ENCODE measurements at regions not wholly inside any gene's neighbourhood (a gene's known extent, or its start where the extent isn't known, plus 50 kb on each side); places are given as distances from the start of the nearest gene placed in this dataset.
"Not testable (repeated sequence)": the region's sequence is repeated elsewhere in the genome, so short reads cannot be mapped to it uniquely, and the experiment has no call there.

- no peak for DNase-seq (ENCODE audit: low read depth in 2 of 2, low spot score in 1 of 2)
Observed at GRCh38 chr1:8228253-8228652, 89.7 kb upstream of the SLC45A1 start.

- DNase-seq (ENCODE audit: low read depth in 2 of 2, low spot score in 1 of 2): not testable (repeated sequence)
Observed at GRCh38 chr1:8227674-8228073, 90.2 kb upstream of the SLC45A1 start.

GRCh38 chr1:8226747-8227146 is 91.2 kb upstream of the SLC45A1 start:
- DNase-seq (ENCODE audit: low read depth in 2 of 2, low spot score in 1 of 2): no peak

- not testable (repeated sequence) for DNase-seq (ENCODE audit: low read depth in 2 of 2, low spot score in 1 of 2)
Observed at GRCh38 chr1:8226024-8226423, 91.9 kb upstream of the SLC45A1 start.

DNA sequence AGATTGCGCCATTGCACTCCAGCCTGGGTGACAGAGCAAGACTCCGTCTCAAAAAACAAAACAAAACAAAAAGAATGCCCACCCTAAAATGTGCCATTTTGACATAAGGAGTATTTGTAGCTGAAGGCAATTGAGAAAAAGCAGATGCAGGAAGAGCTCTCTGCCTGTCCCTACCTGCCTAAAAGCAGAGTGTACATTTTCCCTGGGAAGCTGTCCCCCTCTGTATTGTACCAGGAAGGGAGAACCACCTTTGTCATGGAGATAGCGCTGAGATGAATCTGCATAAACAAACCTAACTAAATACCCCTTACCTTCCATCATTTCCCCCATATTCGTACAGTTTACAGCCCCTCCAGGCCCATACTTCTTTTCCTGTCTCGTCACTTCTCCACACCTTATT is 94.4 kb upstream of the SLC45A1 start:
- DNase-seq (ENCODE audit: low read depth in 2 of 2, low spot score in 1 of 2): no peak

- DNase-seq (ENCODE audit: low read depth in 2 of 2, low spot score in 1 of 2): no peak
Observed at GRCh38 chr1:8222789-8223188, 95.1 kb upstream of the SLC45A1 start.

GRCh38 chr1:8219530-8219929 is 98.4 kb upstream of the SLC45A1 start:
- no peak for DNase-seq (ENCODE audit: low read depth in 2 of 2, low spot score in 1 of 2)

DNA sequence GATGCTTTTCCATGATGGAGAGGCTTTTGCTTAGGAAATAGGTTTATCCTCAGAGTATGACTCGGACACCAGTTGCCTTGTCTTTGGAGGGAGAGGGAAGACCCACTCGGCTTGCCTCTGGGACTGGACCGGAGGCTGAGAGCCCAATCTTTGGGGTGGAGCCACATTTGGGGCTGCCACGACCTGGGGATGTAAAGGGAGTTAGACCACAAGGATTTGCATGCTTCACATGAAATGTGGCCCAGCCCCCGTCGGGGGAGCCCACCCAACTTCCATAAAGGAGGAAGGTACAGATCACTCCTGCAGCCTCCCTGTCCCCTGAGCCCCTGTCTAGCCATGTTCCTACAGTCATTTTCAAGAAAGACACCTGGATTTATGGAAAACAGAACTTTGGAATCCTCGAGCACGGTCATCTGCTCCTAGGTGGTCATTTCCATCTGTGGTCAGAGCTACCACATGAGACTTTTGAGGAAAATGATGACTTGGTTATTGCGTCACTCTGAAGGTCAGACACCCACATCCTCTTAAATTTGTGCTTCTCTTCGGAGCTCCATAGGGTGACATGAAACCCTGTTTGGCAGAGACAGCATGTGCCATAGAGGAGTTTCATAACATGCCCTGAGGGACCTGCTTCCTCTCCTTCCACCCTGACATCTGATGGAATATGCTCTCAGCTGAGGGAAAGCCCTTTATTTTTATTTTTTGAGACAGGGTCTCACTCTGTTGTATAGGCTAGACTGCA is 99.4 kb upstream of the SLC45A1 start:
- DNase-seq (ENCODE audit: low read depth in 2 of 2, low spot score in 1 of 2): no peak

DNA sequence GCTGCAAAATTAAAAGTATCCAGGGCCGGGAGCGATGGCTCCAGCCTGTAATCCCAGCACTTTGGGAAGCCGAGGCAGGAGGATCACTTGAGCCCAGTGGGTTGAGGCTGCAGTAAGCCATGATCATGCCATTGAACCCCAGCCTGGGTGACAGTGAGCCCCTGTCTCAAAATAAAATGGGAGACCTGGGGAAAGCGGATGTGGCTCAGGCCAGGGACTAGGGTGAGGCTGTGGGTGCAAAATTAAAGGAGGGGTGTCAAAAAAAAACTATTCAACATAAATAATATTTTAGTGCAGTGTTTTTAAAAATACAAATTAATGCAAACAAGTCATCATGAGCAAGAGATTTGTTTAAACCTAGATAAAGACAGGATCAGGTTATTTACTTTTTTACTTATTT is 100.1 kb upstream of the SLC45A1 start:
- DNase-seq (ENCODE audit: low read depth in 2 of 2, low spot score in 1 of 2): no peak

- DNase-seq (ENCODE audit: low read depth in 2 of 2, low spot score in 1 of 2): no peak
Observed at GRCh38 chr1:8217011-8217711, 100.8 kb upstream of the SLC45A1 start.

DNA sequence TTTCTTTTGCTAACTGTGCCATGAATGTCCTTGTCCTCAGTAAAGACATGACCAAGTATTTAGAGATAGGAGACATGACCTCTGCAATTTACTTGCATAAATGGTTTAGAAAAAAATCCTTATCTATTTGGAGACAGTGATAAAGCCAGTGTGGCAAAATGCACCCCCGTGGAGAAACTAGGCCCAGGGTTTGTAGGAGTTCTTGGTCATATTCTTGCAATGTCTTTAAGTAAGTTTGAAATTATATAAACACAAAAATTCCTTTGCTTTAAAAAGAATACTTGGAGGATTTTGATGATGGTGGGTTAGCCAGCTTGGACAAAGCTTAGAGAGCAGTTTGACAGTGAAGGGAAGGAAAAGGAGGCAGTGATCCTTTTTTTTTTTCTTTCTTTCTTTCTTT is 101.9 kb upstream of the SLC45A1 start:
- DNase-seq (ENCODE audit: low read depth in 2 of 2, low spot score in 1 of 2): no peak

- no peak for DNase-seq (ENCODE audit: low read depth in 2 of 2, low spot score in 1 of 2)
Observed at GRCh38 chr1:8214501-8215173, 103.3 kb upstream of the SLC45A1 start.

GRCh38 chr1:8213676-8214075 is 104.2 kb upstream of the SLC45A1 start:
- no peak for DNase-seq (ENCODE audit: low read depth in 2 of 2, low spot score in 1 of 2)

DNA sequence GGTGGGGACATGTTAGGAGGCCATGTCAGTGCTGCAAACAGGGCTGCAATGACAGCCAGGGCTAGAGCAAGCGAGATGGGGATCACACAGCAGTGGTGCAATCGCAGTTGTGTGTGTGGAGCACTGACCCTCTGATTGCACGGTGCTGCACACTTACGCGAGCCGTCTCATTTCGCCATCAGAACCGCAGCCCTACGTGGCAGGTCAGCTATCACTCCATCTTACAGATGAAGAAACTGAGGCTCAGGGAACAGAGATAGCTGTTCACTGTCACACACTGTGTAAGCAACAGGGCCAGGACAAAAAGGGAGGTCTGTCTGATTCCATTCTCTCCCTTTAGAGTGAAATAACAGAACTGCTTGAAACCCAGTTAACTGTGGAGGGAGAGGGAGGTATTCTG is 104.8 kb upstream of the SLC45A1 start:
- no peak for DNase-seq (ENCODE audit: low read depth in 2 of 2, low spot score in 1 of 2)

- DNase-seq (ENCODE audit: low read depth in 2 of 2, low spot score in 1 of 2): no peak
Observed at GRCh38 chr1:8212580-8213031, 105.3 kb upstream of the SLC45A1 start.

GRCh38 chr1:8211883-8212579 is 105.9 kb upstream of the SLC45A1 start:
- no peak for DNase-seq (ENCODE audit: low read depth in 2 of 2, low spot score in 1 of 2)

- no peak for DNase-seq (ENCODE audit: low read depth in 2 of 2, low spot score in 1 of 2)
Observed at GRCh38 chr1:8211251-8211882, 106.5 kb upstream of the SLC45A1 start.

GRCh38 chr1:8207202-8207601 is 110.7 kb upstream of the SLC45A1 start:
- no peak for DNase-seq (ENCODE audit: low read depth in 2 of 2, low spot score in 1 of 2)

DNA sequence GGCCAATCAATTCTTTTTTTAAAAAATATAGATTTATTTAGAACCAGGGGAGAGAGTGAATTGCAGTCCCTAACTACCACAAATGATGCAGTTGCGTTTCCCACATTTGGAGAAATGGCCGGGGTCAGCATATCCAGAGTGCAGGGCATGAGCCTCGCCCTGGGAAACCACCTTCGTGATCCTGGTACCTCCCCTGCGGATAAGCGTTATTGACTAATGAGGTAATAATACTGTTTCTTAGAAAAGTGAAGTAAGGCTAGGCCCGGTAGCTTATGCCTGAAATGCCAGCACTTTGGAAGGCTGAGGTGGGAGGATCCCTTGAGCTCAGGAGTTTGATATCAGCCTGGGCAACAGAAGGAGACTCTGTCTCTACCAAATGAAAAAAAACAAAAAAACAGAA is 111.5 kb upstream of the SLC45A1 start:
- DNase-seq (ENCODE audit: low read depth in 2 of 2, low spot score in 1 of 2): no peak

- no peak for DNase-seq (ENCODE audit: low read depth in 2 of 2, low spot score in 1 of 2)
Observed at GRCh38 chr1:8205771-8206170, 112.1 kb upstream of the SLC45A1 start.

DNA sequence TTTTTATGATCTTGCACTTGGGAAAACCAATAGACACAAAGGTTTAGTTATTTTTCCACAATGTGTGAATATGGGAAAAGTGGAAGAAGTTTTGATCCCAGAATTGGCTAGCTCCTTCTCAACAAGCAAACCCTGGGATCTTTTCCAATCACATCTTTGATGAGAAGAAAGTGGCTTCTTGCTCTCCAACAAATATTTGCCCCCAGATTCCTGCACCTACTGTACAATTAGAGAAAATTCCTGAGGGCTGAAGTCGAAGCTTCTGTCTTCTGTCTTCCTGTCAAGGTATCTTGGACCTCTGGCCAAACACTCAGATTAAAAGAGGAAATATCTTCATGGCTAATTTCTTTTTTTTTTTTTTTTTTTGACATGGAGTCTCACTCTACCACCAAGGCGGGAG is 113.1 kb upstream of the SLC45A1 start:
- no peak for DNase-seq (ENCODE audit: low read depth in 2 of 2, low spot score in 1 of 2)

Measured in stimulated activated CD8-positive, alpha-beta memory T cell treated with anti-CD3 and anti-CD28 coated beads, Interleukin-4, amount 100 ng/mL, for 1 hour (primary cell).